ENCODE measurements at regions not wholly inside any gene's neighbourhood (a gene's known extent, or its start where the extent isn't known, plus 50 kb on each side); places are given as distances from the start of the nearest gene placed in this dataset.

- no peak overlapping the region for H3K4me2 ChIP-seq
- H3K9me3 ChIP-seq = no peaks in the 10 kb centered on the region
- H3K27ac ChIP-seq (ENCODE audit: low read depth in 2 of 2, low read length in 1 of 2) = no peak overlapping the region
- no peaks in the 10 kb centered on the region for H3F3A ChIP-seq (replicated peaks; ENCODE audit: insufficient read depth)
- TF ChIP-seq IRF3 (IDR thresholded peaks at IDR 0.05; ENCODE audit: low read depth, low read length) (no peak), PBX3 (IDR thresholded peaks at IDR 0.05) (no peak), FOSL2 (IDR thresholded peaks at IDR 0.05; ENCODE audit: borderline replicate concordance, low read depth) (no peak), NRF1 (IDR thresholded peaks at IDR 0.05; ENCODE audit: low read depth, low read length) (no peak), SMC3 (IDR thresholded peaks at IDR 0.05; ENCODE audit: low read depth, low read length) (no peak), SIN3A (IDR thresholded peaks at IDR 0.05; ENCODE audit: borderline replicate concordance, low read depth, low read length) (no peak), MEF2A (IDR thresholded peaks at IDR 0.05; ENCODE audit: borderline replicate concordance, low read depth) (no peak), MXI1 (IDR thresholded peaks at IDR 0.05; ENCODE audit: low read depth, low read length) (no peak), ZBTB33 (IDR thresholded peaks at IDR 0.05; ENCODE audit: borderline replicate concordance, low read depth) (no peak), POLR2AphosphoS5 (IDR thresholded peaks at IDR 0.05; ENCODE audit: low read depth, low read length) (no peak), GATA2 (CRISPR knock-in tag; IDR thresholded peaks at IDR 0.05) (no peak), RAD21 (IDR thresholded peaks at IDR 0.05; ENCODE audit: low read length) (no peak), TEAD4 (IDR thresholded peaks at IDR 0.05; ENCODE audit: borderline replicate concordance, insufficient read depth) (no peak), YY1 (IDR thresholded peaks at IDR 0.05; ENCODE audit: low read depth) (no peak), RFX5 (IDR thresholded peaks at IDR 0.05; ENCODE audit: low read length) (no peak), USF2 (IDR thresholded peaks at IDR 0.05; ENCODE audit: borderline replicate concordance, low read depth, low read length) (no peak)
- H3K4me3 ChIP-seq (ENCODE audit: low read depth in 2 of 2, low read length in 1 of 2) = no peak overlapping the region
- H3K4me1 ChIP-seq (ENCODE audit: control insufficient read depth in 1 of 2, insufficient read depth in 2 of 2, low read depth in 1 of 2, low read length in 1 of 2) = peaks cover 0 to 4% of the 10 kb centered on the region in 2 experiments; a peak in 1 of 4 replicates
- CTCF ChIA-PET = interaction anchor here (0.7 kb wide), 1 partner anchor 21 kb away, joined by 3 read pairs; no protein-coding TSS in a partner anchor
- H3K27me3 ChIP-seq (ENCODE audit: insufficient read depth) = no peaks in the 10 kb centered on the region
- H4K20me1 ChIP-seq (ENCODE audit: insufficient read depth) = no peaks in the 10 kb centered on the region
- no peak for DNase-seq
- no peaks in the 10 kb centered on the region for H3K9me2 ChIP-seq
- H3K79me2 ChIP-seq (ENCODE audit: insufficient read depth) = no peaks in the 10 kb centered on the region
- WGBS (ENCODE audit: low lambda C conversion rate) = 27% methylated on average over 3 of the region's 3 CpGs
- POLR2A ChIA-PET = no interaction called here
- H2AFZ ChIP-seq (ENCODE audit: low read depth) = no peak overlapping the region
- H3K9ac ChIP-seq = no peak overlapping the region
- H3K36me3 ChIP-seq (replicated peaks in 1 of 2; ENCODE audit: control insufficient read depth in 1 of 2, insufficient read depth in 2 of 2, low read length in 1 of 2) = no peaks in the 10 kb centered on the region
These were observed 59.0 kb downstream of the TNP1 start for GRCh38 chr2:216800836-216801235.
